AG04450 (cell line): ENCODE measurements at regions not wholly inside any gene's neighbourhood (a gene's known extent, or its start where the extent isn't known, plus 50 kb on each side); places are given as distances from the start of the nearest gene placed in this dataset.

Experiments
- CTCF ChIA-PET: fragments of 300-600, 350-600 bp; formaldehyde crosslinking; extraction: SDS; loops from one replicate; lab custom pipeline; 2022; ENCODE audit warnings: antibody characterized with exemption, inconsistent platforms; lab: Charles Lee
- POLR2A ChIA-PET: fragments of 350-600 bp; formaldehyde crosslinking; extraction: SDS; loops from one replicate; lab custom pipeline; 2021; ENCODE audit warnings: antibody characterized with exemption, inconsistent platforms; lab: Yijun Ruan, JAX
- DNase-seq: peaks from one replicate; pipeline ENCODE4 v3.0.0-alpha.2; 2011; ENCODE audit warnings: low read depth, low spot score
- H3K27ac ChIP-seq: one replicate; pipeline ENCODE4 v1.5.1; 2012; ENCODE audit warnings: low read depth, low read length, control low read depth
- H3K27me3 ChIP-seq: one replicate; pipeline ENCODE4 v1.6.0; 2012; ENCODE audit warnings: low read length; ENCODE audit not compliant: control insufficient read depth, insufficient read depth
- H3K4me3 ChIP-seq: 2 replicates; pipeline ENCODE4 v1.5.1; 2011; ENCODE audit warnings: mild to moderate bottlenecking, low read depth, low read length, control low read depth
- H3K9me3 ChIP-seq: 2 replicates; pipeline ENCODE4 v1.5.1; 2012; ENCODE audit warnings: low read length; ENCODE audit not compliant: control insufficient read depth, insufficient read depth
- CTCF ChIP-seq: IDR thresholded peaks from 2 replicates; pipeline ENCODE4 v1.5.1; 2011; ENCODE audit warnings: low read depth, low read length, control low read depth, inconsistent platforms

- POLR2A ChIA-PET = no interaction called here
- CTCF ChIA-PET = no interaction called here
- H3K4me3 ChIP-seq = no peak overlapping the region
Observed at GRCh38 chr4:153922148-153922547, 133.3 kb upstream of the SFRP2 start.

GRCh38 chr4:153919667-153920066, 130.8 kb upstream of the SFRP2 start:
- no peak for TF ChIP-seq CTCF
- Histone ChIP-seq H3K4me3 (no peak overlapping the region), H3K9me3 (no peaks in the 10 kb centered on the region), H3K27ac (no peak overlapping the region), H3K27me3 (no peaks in the 10 kb centered on the region)
- ChIA-PET POLR2A (no interaction called here), CTCF (no interaction called here)
- DNase-seq = no peak

More at GRCh38 chr4:153922148-153922547, 133.3 kb upstream of the SFRP2 start:
- no peaks in the 10 kb centered on the region for H3K9me3 ChIP-seq
- DNase-seq = no peak
- H3K27ac ChIP-seq = no peak overlapping the region
- no peaks in the 10 kb centered on the region for H3K27me3 ChIP-seq
- no peak for TF ChIP-seq CTCF

DNA sequence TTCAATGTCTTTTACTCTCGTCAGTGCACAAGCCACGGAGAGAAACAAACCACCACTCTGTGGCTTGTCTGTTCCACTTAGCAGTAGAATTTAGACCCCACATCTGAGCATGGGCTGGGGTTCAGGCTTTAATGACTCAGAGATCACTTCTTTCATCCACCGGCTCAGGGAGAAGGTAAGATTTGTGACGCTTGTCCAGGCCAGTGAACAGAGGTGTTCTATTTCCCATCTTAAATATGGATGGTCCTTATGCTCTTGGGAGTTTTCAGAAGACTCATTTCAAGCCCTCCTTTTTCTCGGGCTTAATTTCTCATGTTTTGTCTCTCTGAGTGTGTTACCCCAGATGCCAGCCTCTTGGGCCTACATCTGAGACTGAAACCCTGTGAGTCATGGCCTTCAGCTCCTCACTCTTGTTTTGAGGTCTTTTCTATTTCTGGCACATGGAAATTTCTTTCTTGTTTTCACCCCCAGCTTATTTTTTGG, 127.4 kb upstream of the SFRP2 start:
- no peak for DNase-seq
- no peak for TF ChIP-seq CTCF
- POLR2A ChIA-PET = no interaction called here
- no peak overlapping the region for H3K27ac ChIP-seq
- no peaks in the 10 kb centered on the region for H3K27me3 ChIP-seq
- no peak overlapping the region for H3K4me3 ChIP-seq
- no peaks in the 10 kb centered on the region for H3K9me3 ChIP-seq
- CTCF ChIA-PET = no interaction called here

- ChIA-PET POLR2A (no interaction called here), CTCF (no interaction called here)
- no peak for DNase-seq
- Histone ChIP-seq H3K27me3 (no peaks in the 10 kb centered on the region), H3K4me3 (no peak overlapping the region), H3K27ac (no peak overlapping the region), H3K9me3 (no peaks in the 10 kb centered on the region)
- no peak for TF ChIP-seq CTCF
Observed at GRCh38 chr4:153912301-153912700, 123.4 kb upstream of the SFRP2 start.

GRCh38 chr4:153909672-153910071, 120.8 kb upstream of the SFRP2 start:
- Histone ChIP-seq H3K9me3 (no peaks in the 10 kb centered on the region), H3K27me3 (no peaks in the 10 kb centered on the region), H3K4me3 (no peak overlapping the region), H3K27ac (no peak overlapping the region)
- CTCF ChIA-PET = no interaction called here
- no peak for DNase-seq
- POLR2A ChIA-PET = no interaction called here
- TF ChIP-seq CTCF = no peak
